ENCODE measurements at regions not wholly inside any gene's neighbourhood (a gene's known extent, or its start where the extent isn't known, plus 50 kb on each side); places are given as distances from the start of the nearest gene placed in this dataset.

DNA sequence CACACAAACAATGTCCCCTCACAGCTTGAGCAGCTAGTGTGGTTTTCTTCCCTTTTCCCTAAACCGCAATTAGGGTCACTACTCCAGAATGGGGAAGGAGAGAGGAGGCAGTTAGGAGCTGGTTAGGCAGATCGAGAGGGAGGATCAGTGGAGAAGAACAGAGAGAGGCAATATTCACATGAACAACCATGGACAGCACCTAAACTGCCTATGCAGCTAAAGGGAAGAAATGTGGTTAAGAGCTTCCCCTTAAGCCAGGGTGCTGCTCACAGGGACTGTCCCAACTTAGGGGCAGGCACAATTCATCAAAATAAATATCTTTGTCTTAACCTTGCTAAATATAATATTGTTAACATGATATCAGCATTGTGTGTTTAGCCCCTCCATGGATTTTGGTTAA, 359.3 kb upstream of the CDH18 start:
- no peaks in the 10 kb centered on the region for H3F3A ChIP-seq (ENCODE audit: insufficient read depth)
- DNase-seq, result no peak
- no peak overlapping the region for H2AFZ ChIP-seq
- H3K4me3 ChIP-seq, result no peak overlapping the region
- no peaks in the 10 kb centered on the region for H3K27me3 ChIP-seq (replicated peaks; ENCODE audit: insufficient read depth)
- H3K9ac ChIP-seq, result no peak overlapping the region
- H3K4me1 ChIP-seq (ENCODE audit: insufficient read depth), result no peaks in the 10 kb centered on the region
- no peaks in the 10 kb centered on the region for H3K9me2 ChIP-seq (ENCODE audit: insufficient read depth)
- no peaks in the 10 kb centered on the region for H3K36me3 ChIP-seq (ENCODE audit: low read depth)
- H3K4me2 ChIP-seq (ENCODE audit: unreplicated experiment), result no peak overlapping the region
- H3K9me3 ChIP-seq (ENCODE audit: low read depth), result no peaks in the 10 kb centered on the region
- no peaks in the 10 kb centered on the region for H4K20me1 ChIP-seq (ENCODE audit: insufficient read depth)
- H3K27ac ChIP-seq, result no peak overlapping the region
- WGBS, 2 experiments (ENCODE audit: low coverage in 1 of 2, low lambda C conversion rate in 2 of 2, missing lambda C conversion rate in 2 of 2), result 19 to 37% methylated on average over 2 of the region's 2 CpGs
- H3K79me2 ChIP-seq (ENCODE audit: insufficient read depth), result no peaks in the 10 kb centered on the region
- TF ChIP-seq EZH2phosphoT487 (IDR thresholded peaks at IDR 0.05; ENCODE audit: insufficient read depth, low read depth) (no peak), EZH2 (IDR thresholded peaks at IDR 0.05; ENCODE audit: insufficient read depth, poor library complexity, severe bottlenecking) (no peak)
- in situ Hi-C loops (cut with MboI), result no loop called here

DNA sequence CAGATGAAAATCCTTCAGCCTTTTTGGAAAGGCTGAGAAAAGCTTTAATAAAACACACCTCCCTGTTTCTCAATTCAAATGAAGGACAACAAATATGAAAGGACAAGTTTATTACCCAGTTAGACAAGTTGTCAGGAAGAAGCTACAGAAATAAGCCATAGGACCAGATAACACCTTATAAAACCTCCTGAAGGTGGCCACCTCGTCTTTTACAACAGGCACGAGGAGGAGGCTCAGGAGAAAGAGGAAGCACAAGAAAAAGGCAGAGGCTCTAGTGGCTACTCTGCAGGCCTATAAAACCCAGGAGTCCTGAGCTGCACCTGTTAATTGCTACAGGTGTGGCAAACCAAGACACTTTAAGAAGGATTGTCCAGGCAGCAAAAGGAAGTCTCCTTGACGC, 352.1 kb upstream of the CDH18 start:
- no peaks in the 10 kb centered on the region for H3K27me3 ChIP-seq (replicated peaks; ENCODE audit: insufficient read depth)
- H3K9ac ChIP-seq, result no peak overlapping the region
- H3K4me1 ChIP-seq (ENCODE audit: insufficient read depth), result no peaks in the 10 kb centered on the region
- H3K9me3 ChIP-seq (ENCODE audit: low read depth), result no peaks in the 10 kb centered on the region
- H4K20me1 ChIP-seq (ENCODE audit: insufficient read depth), result no peaks in the 10 kb centered on the region
- no peaks in the 10 kb centered on the region for H3K36me3 ChIP-seq (ENCODE audit: low read depth)
- no peak for DNase-seq
- in situ Hi-C loops (cut with MboI), result no loop called here
- H3K79me2 ChIP-seq (ENCODE audit: insufficient read depth), result no peaks in the 10 kb centered on the region
- H2AFZ ChIP-seq, result no peak overlapping the region
- H3F3A ChIP-seq (ENCODE audit: insufficient read depth), result no peaks in the 10 kb centered on the region
- no peak overlapping the region for H3K4me2 ChIP-seq (ENCODE audit: unreplicated experiment)
- H3K4me3 ChIP-seq, result no peak overlapping the region
- H3K9me2 ChIP-seq (ENCODE audit: insufficient read depth), result no peaks in the 10 kb centered on the region
- 0% methylated on average over 3 of the region's 3 CpGs for WGBS, 2 experiments (ENCODE audit: low coverage in 1 of 2, low lambda C conversion rate in 2 of 2, missing lambda C conversion rate in 2 of 2)
- TF ChIP-seq EZH2 (IDR thresholded peaks at IDR 0.05; ENCODE audit: insufficient read depth, poor library complexity, severe bottlenecking), result no peak
- TF ChIP-seq EZH2phosphoT487 (IDR thresholded peaks at IDR 0.05; ENCODE audit: insufficient read depth, low read depth), result no peak
- no peak overlapping the region for H3K27ac ChIP-seq

DNA sequence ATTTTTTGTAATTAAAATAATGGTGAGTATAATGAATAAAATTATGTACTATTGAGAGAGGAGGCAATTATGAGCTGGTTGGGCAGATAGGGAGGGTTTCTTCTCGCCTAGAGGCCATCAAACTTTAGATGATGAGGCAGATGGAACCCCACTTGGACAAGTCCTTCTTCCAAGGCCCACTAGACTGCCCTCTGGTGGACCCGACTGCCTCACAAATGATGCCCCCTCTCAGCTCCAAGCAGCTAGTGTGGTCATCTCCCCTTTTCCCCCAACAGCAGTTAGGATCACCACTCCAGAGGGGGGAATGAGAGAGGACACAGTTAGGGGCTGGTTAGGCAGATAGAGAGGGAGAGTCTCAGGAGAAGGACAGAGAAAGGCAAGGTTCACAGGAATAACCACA, 348.0 kb upstream of the CDH18 start:
- no peaks in the 10 kb centered on the region for H3K9me2 ChIP-seq (ENCODE audit: insufficient read depth)
- DNase-seq, result no peak
- WGBS, 2 experiments (ENCODE audit: low coverage in 1 of 2, low lambda C conversion rate in 2 of 2, missing lambda C conversion rate in 2 of 2), result 2 to 9% methylated on average over 2 of the region's 2 CpGs
- H3K27ac ChIP-seq, result no peak overlapping the region
- H4K20me1 ChIP-seq (ENCODE audit: insufficient read depth), result no peaks in the 10 kb centered on the region
- in situ Hi-C loops (cut with MboI), result no loop called here
- no peaks in the 10 kb centered on the region for H3K9me3 ChIP-seq (ENCODE audit: low read depth)
- H3K9ac ChIP-seq, result no peak overlapping the region
- H3F3A ChIP-seq (ENCODE audit: insufficient read depth), result no peaks in the 10 kb centered on the region
- H3K4me2 ChIP-seq (ENCODE audit: unreplicated experiment), result no peak overlapping the region
- H3K4me3 ChIP-seq, result no peak overlapping the region
- no peaks in the 10 kb centered on the region for H3K4me1 ChIP-seq (ENCODE audit: insufficient read depth)
- H3K79me2 ChIP-seq (ENCODE audit: insufficient read depth), result no peaks in the 10 kb centered on the region
- no peak overlapping the region for H2AFZ ChIP-seq
- no peaks in the 10 kb centered on the region for H3K27me3 ChIP-seq (replicated peaks; ENCODE audit: insufficient read depth)
- H3K36me3 ChIP-seq (ENCODE audit: low read depth), result no peaks in the 10 kb centered on the region
- no peak for TF ChIP-seq EZH2phosphoT487 (IDR thresholded peaks at IDR 0.05; ENCODE audit: insufficient read depth, low read depth)
- no peak for TF ChIP-seq EZH2 (IDR thresholded peaks at IDR 0.05; ENCODE audit: insufficient read depth, poor library complexity, severe bottlenecking)

DNA sequence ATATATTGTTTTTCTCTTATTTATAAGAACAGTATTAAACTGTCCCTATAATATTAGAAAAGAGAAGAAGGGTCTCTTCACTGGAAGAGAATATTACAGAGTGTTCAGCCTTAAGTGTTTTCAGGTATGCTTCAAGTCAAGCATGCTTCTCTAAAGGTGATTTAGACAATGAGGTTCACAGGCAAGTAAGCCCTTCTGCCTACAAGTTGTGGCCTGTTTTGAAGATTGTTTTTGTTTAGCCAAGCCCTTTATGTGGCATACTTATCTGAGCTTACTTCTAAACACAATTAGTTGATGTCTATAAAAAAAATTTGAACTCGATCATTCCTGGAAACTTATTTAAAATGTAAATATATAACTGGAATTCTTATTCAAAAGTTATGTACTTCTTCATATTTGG, 343.8 kb upstream of the CDH18 start:
- Histone ChIP-seq H3K27ac (no peak overlapping the region), H4K20me1 (ENCODE audit: insufficient read depth) (no peaks in the 10 kb centered on the region), H3K27me3 (replicated peaks; ENCODE audit: insufficient read depth) (no peaks in the 10 kb centered on the region), H2AFZ (no peak overlapping the region), H3K9ac (no peak overlapping the region), H3K36me3 (ENCODE audit: low read depth) (no peaks in the 10 kb centered on the region), H3K9me2 (ENCODE audit: insufficient read depth) (no peaks in the 10 kb centered on the region), H3K9me3 (ENCODE audit: low read depth) (no peaks in the 10 kb centered on the region), H3K4me1 (ENCODE audit: insufficient read depth) (no peaks in the 10 kb centered on the region), H3K4me3 (no peak overlapping the region), H3K4me2 (ENCODE audit: unreplicated experiment) (no peak overlapping the region), H3K79me2 (ENCODE audit: insufficient read depth) (no peaks in the 10 kb centered on the region), H3F3A (ENCODE audit: insufficient read depth) (no peaks in the 10 kb centered on the region)
- WGBS, 2 experiments (ENCODE audit: low coverage in 1 of 2, low lambda C conversion rate in 2 of 2, missing lambda C conversion rate in 2 of 2), result 5 to 7% methylated on average over 1 of the region's 1 CpG
- DNase-seq, result no peak
- TF ChIP-seq EZH2 (IDR thresholded peaks at IDR 0.05; ENCODE audit: insufficient read depth, poor library complexity, severe bottlenecking) (no peak), EZH2phosphoT487 (IDR thresholded peaks at IDR 0.05; ENCODE audit: insufficient read depth, low read depth) (no peak)
- in situ Hi-C loops (cut with MboI), result no loop called here

DNA sequence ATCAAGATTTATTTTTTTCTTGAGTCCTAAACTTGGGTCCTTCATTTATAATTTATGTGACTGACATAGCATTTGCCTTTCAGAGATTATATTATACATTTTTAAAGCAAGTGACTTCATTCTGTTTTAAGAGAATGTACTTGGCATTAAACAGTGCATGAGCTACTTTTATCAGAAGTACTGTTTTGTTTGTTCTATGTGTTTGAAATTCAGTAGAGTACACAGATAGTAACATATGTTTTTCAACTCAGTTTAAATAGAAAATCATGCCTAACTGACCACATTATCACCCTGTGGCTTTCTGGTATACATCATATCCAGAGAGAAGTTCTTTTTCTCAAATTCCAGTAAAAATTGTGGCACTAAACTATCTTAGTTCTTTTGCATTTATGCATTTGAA, 335.3 kb upstream of the CDH18 start:
- Histone ChIP-seq H3K9ac (no peak overlapping the region), H2AFZ (no peak overlapping the region), H3K36me3 (ENCODE audit: low read depth) (no peaks in the 10 kb centered on the region), H3F3A (ENCODE audit: insufficient read depth) (no peaks in the 10 kb centered on the region), H3K27me3 (replicated peaks; ENCODE audit: insufficient read depth) (no peaks in the 10 kb centered on the region), H3K4me2 (ENCODE audit: unreplicated experiment) (no peak overlapping the region), H3K27ac (no peak overlapping the region), H4K20me1 (ENCODE audit: insufficient read depth) (no peaks in the 10 kb centered on the region), H3K79me2 (ENCODE audit: insufficient read depth) (no peaks in the 10 kb centered on the region), H3K9me2 (ENCODE audit: insufficient read depth) (no peaks in the 10 kb centered on the region), H3K9me3 (ENCODE audit: low read depth) (no peaks in the 10 kb centered on the region), H3K4me1 (ENCODE audit: insufficient read depth) (no peaks in the 10 kb centered on the region), H3K4me3 (no peak overlapping the region)
- DNase-seq, result no peak
- in situ Hi-C loops (cut with MboI), result no loop called here
- TF ChIP-seq EZH2phosphoT487 (IDR thresholded peaks at IDR 0.05; ENCODE audit: insufficient read depth, low read depth) (no peak), EZH2 (IDR thresholded peaks at IDR 0.05; ENCODE audit: insufficient read depth, poor library complexity, severe bottlenecking) (no peak)

Data from GM23248 (cell line).